ENCODE measurements at regions not wholly inside any gene's neighbourhood (a gene's known extent, or its start where the extent isn't known, plus 50 kb on each side); places are given as distances from the start of the nearest gene placed in this dataset.

DNA sequence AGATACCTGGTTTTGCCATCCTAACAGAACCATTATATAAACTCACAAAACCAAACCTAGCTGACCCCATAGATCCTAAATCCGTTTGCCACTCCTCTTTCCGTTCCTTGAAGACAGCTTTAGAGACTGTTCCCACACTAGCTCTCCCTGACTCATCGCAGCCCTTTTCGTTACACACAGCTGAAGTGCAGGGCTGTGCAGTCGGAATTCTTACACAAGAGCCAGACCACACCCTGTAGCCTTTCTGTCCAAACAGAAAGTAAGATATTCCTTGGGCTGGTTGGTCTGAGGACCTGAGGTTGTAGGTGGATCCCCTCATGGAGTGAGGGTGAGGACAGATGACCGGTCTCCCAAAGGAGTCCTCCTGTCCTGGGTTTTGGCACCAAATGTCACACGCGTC is 56.7 kb upstream of the NAA35 start:
- no peak for DNase-seq

DNA sequence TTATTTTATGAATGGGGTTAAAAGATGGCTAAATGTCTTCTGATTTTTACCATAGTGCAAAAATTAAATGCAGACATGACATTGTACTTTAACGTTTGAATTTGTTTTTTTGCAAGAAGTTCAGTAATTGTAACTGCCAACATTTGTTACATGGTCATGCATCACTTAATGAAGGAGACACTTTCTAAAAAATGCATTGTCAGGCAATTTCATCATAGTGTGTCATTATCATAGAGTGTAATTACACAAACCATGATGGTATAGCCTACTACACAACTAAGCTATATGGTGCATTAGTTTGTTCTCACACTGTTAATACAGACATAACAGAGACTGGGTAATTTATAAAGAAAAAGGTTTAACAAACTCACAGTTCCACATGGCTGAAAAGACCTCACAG is 50.0 kb upstream of the NAA35 start:
- DNase-seq, result no peak

Data from activated CD8-positive, alpha-beta memory T cell treated with anti-CD3 and anti-CD28 coated beads, Interleukin-2, amount 50 U/mL, for 4 hours (primary cell).